ENCODE measurements at regions not wholly inside any gene's neighbourhood (a gene's known extent, or its start where the extent isn't known, plus 50 kb on each side); places are given as distances from the start of the nearest gene placed in this dataset.

DNA sequence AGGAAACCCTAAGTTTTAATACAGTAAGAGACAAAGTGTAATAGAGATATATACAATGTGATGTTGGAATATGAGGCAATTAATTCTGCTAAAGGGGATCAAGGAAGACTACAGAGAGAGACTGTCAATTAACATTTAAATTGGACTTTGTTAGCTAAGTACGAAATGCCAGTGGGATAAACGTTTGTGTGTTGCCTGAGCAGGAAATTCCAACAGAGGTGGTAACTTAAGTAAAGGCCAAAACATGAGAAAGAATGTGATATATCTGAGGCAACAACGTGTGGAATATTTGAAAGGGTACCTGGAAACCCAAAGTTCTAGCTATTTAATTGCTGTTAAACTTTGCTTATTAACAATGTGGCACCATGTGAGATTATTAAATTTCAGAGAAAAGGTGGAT, 1666.9 kb upstream of the WWC1 start:
- Histone ChIP-seq H3F3A (ENCODE audit: insufficient read depth, low read length, poor library complexity, severe bottlenecking) (no peaks in the 10 kb centered on the region), H3K9me3 (ENCODE audit: low read length) (no peaks in the 10 kb centered on the region), H4K20me1 (ENCODE audit: insufficient read depth) (no peaks in the 10 kb centered on the region), H3K4me3 (ENCODE audit: low read length) (no peak overlapping the region), H3K79me2 (replicated peaks; ENCODE audit: insufficient read depth, low read length) (no peaks in the 10 kb centered on the region), H3K9ac (ENCODE audit: low read length) (no peak overlapping the region), H3K9me2 (ENCODE audit: insufficient read depth, low read length) (no peaks in the 10 kb centered on the region), H3K27ac (ENCODE audit: low read length) (no peak overlapping the region), H3K27me3 (ENCODE audit: insufficient read depth, low read depth, low read length) (no peaks in the 10 kb centered on the region), H3K4me2 (ENCODE audit: low read length) (no peak overlapping the region), H2AFZ (ENCODE audit: low read depth, low read length) (no peak overlapping the region), H3K36me3 (ENCODE audit: insufficient read depth, low read length) (no peaks in the 10 kb centered on the region)
- no peak for TF ChIP-seq MXI1 (conservative IDR thresholded peaks at IDR 0.05; ENCODE audit: poor library complexity, severe bottlenecking)
- TF ChIP-seq, protein P1, sequence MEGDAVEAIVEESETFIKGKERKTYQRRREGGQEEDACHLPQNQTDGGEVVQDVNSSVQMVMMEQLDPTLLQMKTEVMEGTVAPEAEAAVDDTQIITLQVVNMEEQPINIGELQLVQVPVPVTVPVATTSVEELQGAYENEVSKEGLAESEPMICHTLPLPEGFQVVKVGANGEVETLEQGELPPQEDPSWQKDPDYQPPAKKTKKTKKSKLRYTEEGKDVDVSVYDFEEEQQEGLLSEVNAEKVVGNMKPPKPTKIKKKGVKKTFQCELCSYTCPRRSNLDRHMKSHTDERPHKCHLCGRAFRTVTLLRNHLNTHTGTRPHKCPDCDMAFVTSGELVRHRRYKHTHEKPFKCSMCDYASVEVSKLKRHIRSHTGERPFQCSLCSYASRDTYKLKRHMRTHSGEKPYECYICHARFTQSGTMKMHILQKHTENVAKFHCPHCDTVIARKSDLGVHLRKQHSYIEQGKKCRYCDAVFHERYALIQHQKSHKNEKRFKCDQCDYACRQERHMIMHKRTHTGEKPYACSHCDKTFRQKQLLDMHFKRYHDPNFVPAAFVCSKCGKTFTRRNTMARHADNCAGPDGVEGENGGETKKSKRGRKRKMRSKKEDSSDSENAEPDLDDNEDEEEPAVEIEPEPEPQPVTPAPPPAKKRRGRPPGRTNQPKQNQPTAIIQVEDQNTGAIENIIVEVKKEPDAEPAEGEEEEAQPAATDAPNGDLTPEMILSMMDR (IDR thresholded peaks at IDR 0.05; ENCODE audit: poor library complexity, severe bottlenecking) = no peak
- TF ChIP-seq RAD21 (conservative IDR thresholded peaks at IDR 0.05) = no peak
- no peak for TF ChIP-seq EP300 (conservative IDR thresholded peaks at IDR 0.05; ENCODE audit: poor library complexity, severe bottlenecking)

DNA sequence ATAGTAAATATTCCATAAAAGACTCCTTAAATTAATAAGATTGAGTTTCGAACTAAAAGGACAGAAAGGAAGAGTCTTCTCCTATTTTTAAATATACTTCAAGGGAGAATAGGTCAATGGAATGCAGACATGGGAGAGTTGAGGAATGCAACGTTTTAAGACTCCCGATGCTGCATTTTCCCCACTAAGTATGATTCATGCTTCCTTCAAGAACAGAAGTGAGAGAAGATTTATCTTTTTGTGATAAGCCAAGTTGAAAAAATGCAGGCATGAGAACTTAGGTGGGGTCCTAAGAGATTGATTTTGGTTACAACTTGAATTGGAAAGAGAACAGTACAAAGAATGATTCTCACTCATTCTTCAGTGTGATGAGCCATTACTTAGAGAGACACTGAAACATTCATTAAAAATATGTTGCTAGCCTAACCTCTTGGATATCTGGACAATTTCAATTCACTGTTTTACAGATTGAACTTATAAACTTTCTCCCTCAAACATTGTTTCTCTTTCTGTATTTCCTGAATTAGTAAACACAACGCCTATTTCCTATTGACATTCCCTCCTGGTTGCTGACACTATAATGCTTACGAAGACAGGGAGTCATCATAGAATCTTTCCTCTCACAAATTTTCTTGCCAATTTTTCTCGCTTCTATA, 1666.1 kb upstream of the WWC1 start:
- Histone ChIP-seq H3K9me2 (ENCODE audit: insufficient read depth, low read length) (no peaks in the 10 kb centered on the region), H3K9me3 (ENCODE audit: low read length) (no peaks in the 10 kb centered on the region), H3K27me3 (ENCODE audit: insufficient read depth, low read depth, low read length) (no peaks in the 10 kb centered on the region), H3K4me3 (ENCODE audit: low read length) (no peak overlapping the region), H2AFZ (ENCODE audit: low read depth, low read length) (no peak overlapping the region), H3K79me2 (replicated peaks; ENCODE audit: insufficient read depth, low read length) (no peaks in the 10 kb centered on the region), H4K20me1 (ENCODE audit: insufficient read depth) (no peaks in the 10 kb centered on the region), H3K36me3 (ENCODE audit: insufficient read depth, low read length) (no peaks in the 10 kb centered on the region), H3K4me2 (ENCODE audit: low read length) (no peak overlapping the region), H3F3A (ENCODE audit: insufficient read depth, low read length, poor library complexity, severe bottlenecking) (no peaks in the 10 kb centered on the region), H3K9ac (ENCODE audit: low read length) (no peak overlapping the region), H3K27ac (ENCODE audit: low read length) (no peak overlapping the region)
- TF ChIP-seq EP300 (conservative IDR thresholded peaks at IDR 0.05; ENCODE audit: poor library complexity, severe bottlenecking) (no peak), SMC3 (conservative IDR thresholded peaks at IDR 0.05; ENCODE audit: poor library complexity) (no peak), RAD21 (conservative IDR thresholded peaks at IDR 0.05) (no peak), POLR2AphosphoS5 (IDR thresholded peaks at IDR 0.05) (no peak), TAF1 (IDR thresholded peaks at IDR 0.05; ENCODE audit: low read depth) (no peak)
- TF ChIP-seq, protein P2, sequence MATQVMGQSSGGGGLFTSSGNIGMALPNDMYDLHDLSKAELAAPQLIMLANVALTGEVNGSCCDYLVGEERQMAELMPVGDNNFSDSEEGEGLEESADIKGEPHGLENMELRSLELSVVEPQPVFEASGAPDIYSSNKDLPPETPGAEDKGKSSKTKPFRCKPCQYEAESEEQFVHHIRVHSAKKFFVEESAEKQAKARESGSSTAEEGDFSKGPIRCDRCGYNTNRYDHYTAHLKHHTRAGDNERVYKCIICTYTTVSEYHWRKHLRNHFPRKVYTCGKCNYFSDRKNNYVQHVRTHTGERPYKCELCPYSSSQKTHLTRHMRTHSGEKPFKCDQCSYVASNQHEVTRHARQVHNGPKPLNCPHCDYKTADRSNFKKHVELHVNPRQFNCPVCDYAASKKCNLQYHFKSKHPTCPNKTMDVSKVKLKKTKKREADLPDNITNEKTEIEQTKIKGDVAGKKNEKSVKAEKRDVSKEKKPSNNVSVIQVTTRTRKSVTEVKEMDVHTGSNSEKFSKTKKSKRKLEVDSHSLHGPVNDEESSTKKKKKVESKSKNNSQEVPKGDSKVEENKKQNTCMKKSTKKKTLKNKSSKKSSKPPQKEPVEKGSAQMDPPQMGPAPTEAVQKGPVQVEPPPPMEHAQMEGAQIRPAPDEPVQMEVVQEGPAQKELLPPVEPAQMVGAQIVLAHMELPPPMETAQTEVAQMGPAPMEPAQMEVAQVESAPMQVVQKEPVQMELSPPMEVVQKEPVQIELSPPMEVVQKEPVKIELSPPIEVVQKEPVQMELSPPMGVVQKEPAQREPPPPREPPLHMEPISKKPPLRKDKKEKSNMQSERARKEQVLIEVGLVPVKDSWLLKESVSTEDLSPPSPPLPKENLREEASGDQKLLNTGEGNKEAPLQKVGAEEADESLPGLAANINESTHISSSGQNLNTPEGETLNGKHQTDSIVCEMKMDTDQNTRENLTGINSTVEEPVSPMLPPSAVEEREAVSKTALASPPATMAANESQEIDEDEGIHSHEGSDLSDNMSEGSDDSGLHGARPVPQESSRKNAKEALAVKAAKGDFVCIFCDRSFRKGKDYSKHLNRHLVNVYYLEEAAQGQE (IDR thresholded peaks at IDR 0.05; ENCODE audit: borderline replicate concordance) = no peak

DNA sequence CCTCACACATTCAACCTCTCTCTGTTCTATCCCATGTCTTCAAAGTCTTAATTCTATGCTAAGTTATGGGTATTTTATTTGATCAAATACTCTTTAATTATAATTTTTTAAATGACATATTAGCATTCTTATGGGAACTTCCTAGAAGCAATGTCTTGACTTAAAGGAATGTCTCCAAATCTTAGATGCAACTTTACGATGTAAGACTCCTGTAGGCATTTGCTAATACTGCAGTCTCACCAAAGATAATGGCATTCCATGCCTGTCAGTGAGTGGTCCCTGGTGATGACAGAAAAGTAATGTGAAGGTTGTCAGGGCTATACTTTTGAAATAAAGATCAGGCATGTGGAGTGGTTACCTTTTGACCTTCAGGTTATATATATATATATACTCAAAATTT, 1654.2 kb upstream of the WWC1 start:
- Histone ChIP-seq H3K9me3 (ENCODE audit: low read length) (no peaks in the 10 kb centered on the region), H3K4me2 (ENCODE audit: low read length) (no peak overlapping the region), H3K9ac (ENCODE audit: low read length) (no peak overlapping the region), H3K36me3 (ENCODE audit: insufficient read depth, low read length) (no peaks in the 10 kb centered on the region), H3K4me3 (ENCODE audit: low read length) (no peak overlapping the region), H4K20me1 (ENCODE audit: insufficient read depth) (no peaks in the 10 kb centered on the region), H3K27me3 (ENCODE audit: insufficient read depth, low read depth, low read length) (no peaks in the 10 kb centered on the region), H3K27ac (ENCODE audit: low read length) (no peak overlapping the region), H2AFZ (ENCODE audit: low read depth, low read length) (no peak overlapping the region), H3K79me2 (replicated peaks; ENCODE audit: insufficient read depth, low read length) (no peaks in the 10 kb centered on the region), H3F3A (ENCODE audit: insufficient read depth, low read length, poor library complexity, severe bottlenecking) (no peaks in the 10 kb centered on the region), H3K9me2 (ENCODE audit: insufficient read depth, low read length) (no peaks in the 10 kb centered on the region)
- TF ChIP-seq, protein P1 (IDR thresholded peaks at IDR 0.05; ENCODE audit: poor library complexity, severe bottlenecking) = no peak
- TF ChIP-seq, protein P2 (IDR thresholded peaks at IDR 0.05; ENCODE audit: borderline replicate concordance) = no peak
- TF ChIP-seq MXI1 (conservative IDR thresholded peaks at IDR 0.05; ENCODE audit: poor library complexity, severe bottlenecking) (no peak), POLR2AphosphoS5 (IDR thresholded peaks at IDR 0.05) (no peak), TAF1 (IDR thresholded peaks at IDR 0.05; ENCODE audit: low read depth) (no peak), RAD21 (conservative IDR thresholded peaks at IDR 0.05) (no peak), EZH2 (IDR thresholded peaks at IDR 0.05; ENCODE audit: borderline replicate concordance, insufficient read depth, low read length, poor library complexity, severe bottlenecking) (no peak), EP300 (conservative IDR thresholded peaks at IDR 0.05; ENCODE audit: poor library complexity, severe bottlenecking) (no peak), SMC3 (conservative IDR thresholded peaks at IDR 0.05; ENCODE audit: poor library complexity) (no peak)
